GM12865 (cell line): ENCODE measurements at regions not wholly inside any gene's neighbourhood (a gene's known extent, or its start where the extent isn't known, plus 50 kb on each side); places are given as distances from the start of the nearest gene placed in this dataset.
A peak's percentile ranks its signal among the peaks of the same experiment; 100 is the strongest.

Experiments used
- DNase-seq: peaks from one replicate; pipeline ENCODE4 v3.0.0; 2010; ENCODE audit warnings: low read depth
- H3K4me3 ChIP-seq: 2 replicates; pipeline ENCODE4 v1.5.1; 2011; ENCODE audit warnings: mild to moderate bottlenecking, low read depth, low read length, control low read depth
- CTCF ChIP-seq: IDR thresholded peaks from 2 replicates; pipeline ENCODE4 v1.5.1; 2011; ENCODE audit warnings: low read length, control low read depth, low read depth, inconsistent platforms; ENCODE audit not compliant: insufficient read depth; ENCODE audit errors: missing control alignments

GRCh38 chr7:119175911-119176627, 951.6 kb downstream of the ANKRD7 start:
- TF ChIP-seq CTCF, result peak; percentile 73
- no peak overlapping the region for H3K4me3 ChIP-seq
- DNase-seq, result peak; percentile 81

GRCh38 chr7:119177863-119178262, 953.4 kb downstream of the ANKRD7 start:
- no peak for TF ChIP-seq CTCF

GRCh38 chr7:119184124-119184788, 959.8 kb downstream of the ANKRD7 start:
- no peak for TF ChIP-seq CTCF
- no peak overlapping the region for H3K4me3 ChIP-seq
- DNase-seq, result no peak

More at GRCh38 chr7:119177863-119178262, 953.4 kb downstream of the ANKRD7 start:
- DNase-seq, result no peak
- no peak overlapping the region for H3K4me3 ChIP-seq

GRCh38 chr7:119196183-119196582, 971.7 kb downstream of the ANKRD7 start:
- no peak overlapping the region for H3K4me3 ChIP-seq
- no peak for TF ChIP-seq CTCF
- DNase-seq, result no peak

- TF ChIP-seq CTCF, result no peak
- DNase-seq, result no peak
- no peak overlapping the region for H3K4me3 ChIP-seq
Observed at GRCh38 chr7:119197172-119197876, 972.8 kb downstream of the ANKRD7 start.

- peak; percentile 83 for TF ChIP-seq CTCF
- peak; percentile 61 for DNase-seq
- H3K4me3 ChIP-seq, result no peak overlapping the region
Observed at GRCh38 chr7:119197877-119198527, 973.5 kb downstream of the ANKRD7 start.
